ENCODE measurements at regions not wholly inside any gene's neighbourhood (a gene's known extent, or its start where the extent isn't known, plus 50 kb on each side); places are given as distances from the start of the nearest gene placed in this dataset.

GRCh38 chr3:181541414-181541813 is 170.3 kb upstream of the SOX2 start:
- TF ChIP-seq POLR2AphosphoS5 (IDR thresholded peaks at IDR 0.05; ENCODE audit: low read depth, low read length) (no peak), TAF1 (IDR thresholded peaks at IDR 0.05; ENCODE audit: borderline replicate concordance, insufficient read depth, low read length) (no peak), SIN3A (IDR thresholded peaks at IDR 0.05; ENCODE audit: borderline replicate concordance, insufficient read depth, low read length) (no peak), FOXP2 (optimal IDR thresholded peaks at IDR 0.05; ENCODE audit: borderline replicate concordance, extremely low read depth, extremely low read length, insufficient read depth) (no peak)
- TF ChIP-seq, protein P1, sequence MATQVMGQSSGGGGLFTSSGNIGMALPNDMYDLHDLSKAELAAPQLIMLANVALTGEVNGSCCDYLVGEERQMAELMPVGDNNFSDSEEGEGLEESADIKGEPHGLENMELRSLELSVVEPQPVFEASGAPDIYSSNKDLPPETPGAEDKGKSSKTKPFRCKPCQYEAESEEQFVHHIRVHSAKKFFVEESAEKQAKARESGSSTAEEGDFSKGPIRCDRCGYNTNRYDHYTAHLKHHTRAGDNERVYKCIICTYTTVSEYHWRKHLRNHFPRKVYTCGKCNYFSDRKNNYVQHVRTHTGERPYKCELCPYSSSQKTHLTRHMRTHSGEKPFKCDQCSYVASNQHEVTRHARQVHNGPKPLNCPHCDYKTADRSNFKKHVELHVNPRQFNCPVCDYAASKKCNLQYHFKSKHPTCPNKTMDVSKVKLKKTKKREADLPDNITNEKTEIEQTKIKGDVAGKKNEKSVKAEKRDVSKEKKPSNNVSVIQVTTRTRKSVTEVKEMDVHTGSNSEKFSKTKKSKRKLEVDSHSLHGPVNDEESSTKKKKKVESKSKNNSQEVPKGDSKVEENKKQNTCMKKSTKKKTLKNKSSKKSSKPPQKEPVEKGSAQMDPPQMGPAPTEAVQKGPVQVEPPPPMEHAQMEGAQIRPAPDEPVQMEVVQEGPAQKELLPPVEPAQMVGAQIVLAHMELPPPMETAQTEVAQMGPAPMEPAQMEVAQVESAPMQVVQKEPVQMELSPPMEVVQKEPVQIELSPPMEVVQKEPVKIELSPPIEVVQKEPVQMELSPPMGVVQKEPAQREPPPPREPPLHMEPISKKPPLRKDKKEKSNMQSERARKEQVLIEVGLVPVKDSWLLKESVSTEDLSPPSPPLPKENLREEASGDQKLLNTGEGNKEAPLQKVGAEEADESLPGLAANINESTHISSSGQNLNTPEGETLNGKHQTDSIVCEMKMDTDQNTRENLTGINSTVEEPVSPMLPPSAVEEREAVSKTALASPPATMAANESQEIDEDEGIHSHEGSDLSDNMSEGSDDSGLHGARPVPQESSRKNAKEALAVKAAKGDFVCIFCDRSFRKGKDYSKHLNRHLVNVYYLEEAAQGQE (IDR thresholded peaks at IDR 0.05; ENCODE audit: insufficient read depth in 1 of 2, low read depth in 2 of 2, low read length in 2 of 2), result no peak

Data from PFSK-1 (cell line).